Ovary (tissue), 3 donors: ENCODE measurements at regions not wholly inside any gene's neighbourhood (a gene's known extent, or its start where the extent isn't known, plus 50 kb on each side); places are given as distances from the start of the nearest gene placed in this dataset.

Experiments used
- EP300 ChIP-seq: sonication (generic); formaldehyde crosslinking; IDR thresholded peaks from one replicate; pipeline ENCODE4 v1.6.1; 2017; ENCODE audit warnings: antibody characterized with exemption
- TF ChIP-seq, protein P1 (sequence below), 3 donors: fragments of 450-650 bp in 2 of 3; fragments of 200-600 bp in 1 of 3; IDR thresholded peaks; one replicate each; pipeline versions ENCODE4 v1.5.1 to v1.8.0; 2016 to 2022; ENCODE audit warnings: antibody characterized with exemption in 3 of 3, mild to moderate bottlenecking in 1 of 3
- donor health status: DM: no; HTN: no; CAD: no.

DNA sequence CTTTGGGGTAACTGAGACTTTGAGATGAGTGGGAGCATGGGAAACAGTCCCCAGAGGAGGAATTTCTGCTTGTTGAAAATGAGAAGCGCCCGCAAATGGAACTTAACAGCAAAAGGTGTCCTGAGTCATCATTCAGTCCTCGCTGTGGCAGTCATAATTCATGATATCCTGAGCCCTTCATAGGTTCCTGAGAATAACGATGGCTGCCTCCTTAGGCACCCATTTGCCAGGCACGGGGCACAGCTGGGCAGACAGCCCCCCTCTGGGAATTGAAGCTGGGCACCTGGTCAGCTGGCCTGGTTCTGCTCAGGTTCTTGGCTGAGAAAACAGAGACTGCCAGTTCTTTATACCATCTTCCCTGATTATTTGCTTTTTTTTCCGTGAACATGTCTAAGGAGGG, 69.8 kb upstream of the EGFLAM start:
- TF ChIP-seq, protein P1, sequence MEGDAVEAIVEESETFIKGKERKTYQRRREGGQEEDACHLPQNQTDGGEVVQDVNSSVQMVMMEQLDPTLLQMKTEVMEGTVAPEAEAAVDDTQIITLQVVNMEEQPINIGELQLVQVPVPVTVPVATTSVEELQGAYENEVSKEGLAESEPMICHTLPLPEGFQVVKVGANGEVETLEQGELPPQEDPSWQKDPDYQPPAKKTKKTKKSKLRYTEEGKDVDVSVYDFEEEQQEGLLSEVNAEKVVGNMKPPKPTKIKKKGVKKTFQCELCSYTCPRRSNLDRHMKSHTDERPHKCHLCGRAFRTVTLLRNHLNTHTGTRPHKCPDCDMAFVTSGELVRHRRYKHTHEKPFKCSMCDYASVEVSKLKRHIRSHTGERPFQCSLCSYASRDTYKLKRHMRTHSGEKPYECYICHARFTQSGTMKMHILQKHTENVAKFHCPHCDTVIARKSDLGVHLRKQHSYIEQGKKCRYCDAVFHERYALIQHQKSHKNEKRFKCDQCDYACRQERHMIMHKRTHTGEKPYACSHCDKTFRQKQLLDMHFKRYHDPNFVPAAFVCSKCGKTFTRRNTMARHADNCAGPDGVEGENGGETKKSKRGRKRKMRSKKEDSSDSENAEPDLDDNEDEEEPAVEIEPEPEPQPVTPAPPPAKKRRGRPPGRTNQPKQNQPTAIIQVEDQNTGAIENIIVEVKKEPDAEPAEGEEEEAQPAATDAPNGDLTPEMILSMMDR (IDR thresholded peaks at IDR 0.05): no peak
- no peak for TF ChIP-seq EP300
